ENCODE measurements at regions not wholly inside any gene's neighbourhood (a gene's known extent, or its start where the extent isn't known, plus 50 kb on each side); places are given as distances from the start of the nearest gene placed in this dataset.

GRCh38 chr9:108443741-108444140, 412.0 kb downstream of the ACTL7B start:
- WGBS (ENCODE audit: insufficient coverage), result no CpG with 5 or more reads among the region's 3 CpGs
- no peak for DNase-seq (ENCODE audit: low read depth in 4 of 6, low spot score in 6 of 6)
- Histone ChIP-seq H3K36me3 (ENCODE audit: control insufficient read depth, insufficient read depth, low read length) (no peaks in the 10 kb centered on the region), H3K4me1 (ENCODE audit: control insufficient read depth, insufficient read depth, low read length) (peaks cover 4% of the 10 kb centered on the region), H3K27me3 (ENCODE audit: control insufficient read depth, insufficient read depth, low read length) (no peaks in the 10 kb centered on the region), H3K9me3 (ENCODE audit: control insufficient read depth, insufficient read depth, low read length) (no peaks in the 10 kb centered on the region), H3K27ac (ENCODE audit: low read depth, low read length) (no peak overlapping the region), H3K4me3 (ENCODE audit: low read depth, low read length) (no peak overlapping the region)

DNA sequence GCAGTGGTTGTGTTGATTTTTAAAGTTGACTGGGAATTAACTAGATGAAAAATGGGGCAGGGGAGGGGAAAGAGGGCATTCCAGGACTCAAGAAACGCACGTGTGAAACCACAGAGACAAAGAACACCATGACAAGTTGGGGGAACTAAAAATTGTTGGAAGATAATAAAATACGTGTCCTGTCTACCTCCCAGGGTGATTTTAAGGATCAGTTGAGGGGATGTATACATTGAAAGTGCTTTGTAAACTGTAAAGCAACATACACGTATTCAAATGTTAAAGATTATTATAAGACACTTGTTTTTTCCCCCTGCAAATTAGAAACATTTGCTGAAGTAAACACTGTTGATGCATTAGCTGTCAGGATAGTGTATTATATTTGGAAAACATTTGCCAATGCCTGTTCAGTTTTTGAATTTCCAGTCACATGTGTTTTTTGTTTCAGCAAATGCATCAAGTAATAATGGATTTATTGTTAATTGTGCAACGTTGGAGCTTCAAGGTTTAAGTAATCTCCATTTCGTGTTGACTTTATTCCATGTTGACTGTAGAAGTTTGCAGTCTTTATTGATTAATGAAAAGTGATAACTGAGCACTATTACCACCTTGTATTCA, 412.7 kb downstream of the ACTL7B start:
- no peak for DNase-seq (ENCODE audit: low read depth in 4 of 6, low spot score in 6 of 6)
- WGBS (ENCODE audit: insufficient coverage), result 38% methylated on average over 3 of the region's 6 CpGs
- Histone ChIP-seq H3K4me3 (ENCODE audit: low read depth, low read length) (no peak overlapping the region), H3K4me1 (ENCODE audit: control insufficient read depth, insufficient read depth, low read length) (peaks cover 4% of the 10 kb centered on the region), H3K27ac (ENCODE audit: low read depth, low read length) (no peak overlapping the region), H3K36me3 (ENCODE audit: control insufficient read depth, insufficient read depth, low read length) (no peaks in the 10 kb centered on the region), H3K27me3 (ENCODE audit: control insufficient read depth, insufficient read depth, low read length) (no peaks in the 10 kb centered on the region), H3K9me3 (ENCODE audit: control insufficient read depth, insufficient read depth, low read length) (no peaks in the 10 kb centered on the region)

DNA sequence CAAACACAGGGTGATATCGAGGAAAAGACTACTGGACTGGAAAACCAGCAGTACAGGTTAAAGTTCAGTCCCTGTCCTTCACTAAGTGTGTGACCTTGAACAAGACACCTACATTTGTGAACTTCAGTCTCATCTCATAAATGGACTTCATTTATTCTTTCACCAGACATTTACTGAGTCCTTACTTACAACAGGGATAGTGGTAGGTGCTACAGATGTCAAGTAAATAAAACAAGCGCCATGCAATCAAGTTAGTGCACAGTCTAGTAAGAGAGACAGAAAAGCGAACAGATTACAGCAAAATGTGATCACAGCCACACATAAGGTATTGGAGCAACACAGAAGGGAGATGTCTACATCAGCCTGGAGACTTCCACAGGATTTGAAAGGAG, 413.2 kb downstream of the ACTL7B start:
- Histone ChIP-seq H3K4me1 (ENCODE audit: control insufficient read depth, insufficient read depth, low read length) (peaks cover 4% of the 10 kb centered on the region), H3K27ac (ENCODE audit: low read depth, low read length) (no peak overlapping the region), H3K36me3 (ENCODE audit: control insufficient read depth, insufficient read depth, low read length) (no peaks in the 10 kb centered on the region), H3K4me3 (ENCODE audit: low read depth, low read length) (no peak overlapping the region), H3K27me3 (ENCODE audit: control insufficient read depth, insufficient read depth, low read length) (no peaks in the 10 kb centered on the region), H3K9me3 (ENCODE audit: control insufficient read depth, insufficient read depth, low read length) (no peaks in the 10 kb centered on the region)
- no peak for DNase-seq (ENCODE audit: low read depth in 4 of 6, low spot score in 6 of 6)
- WGBS (ENCODE audit: insufficient coverage), result no CpG with 5 or more reads among the region's 3 CpGs

DNA sequence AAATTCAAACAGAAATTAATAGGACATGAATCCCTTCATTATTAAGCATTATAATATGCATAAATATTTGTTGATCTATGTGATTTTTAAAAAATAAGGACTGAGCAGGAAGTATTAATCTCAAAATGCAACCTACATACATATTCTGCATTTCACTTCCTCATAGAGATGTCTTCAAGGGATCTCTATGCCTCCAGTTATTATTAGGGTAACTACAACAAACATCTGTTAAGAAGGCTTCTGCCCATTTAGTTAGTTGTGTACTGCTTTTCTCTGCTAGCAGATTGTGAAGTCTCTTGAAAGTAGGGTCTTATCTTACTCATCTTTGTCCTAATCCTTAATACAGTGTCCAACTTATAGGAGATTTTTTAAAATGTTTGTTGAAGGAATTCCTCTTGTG, 414.1 kb downstream of the ACTL7B start:
- Histone ChIP-seq H3K9me3 (ENCODE audit: control insufficient read depth, insufficient read depth, low read length) (no peaks in the 10 kb centered on the region), H3K4me3 (ENCODE audit: low read depth, low read length) (no peak overlapping the region), H3K4me1 (ENCODE audit: control insufficient read depth, insufficient read depth, low read length) (peaks cover 4% of the 10 kb centered on the region), H3K27me3 (ENCODE audit: control insufficient read depth, insufficient read depth, low read length) (no peaks in the 10 kb centered on the region), H3K36me3 (ENCODE audit: control insufficient read depth, insufficient read depth, low read length) (no peaks in the 10 kb centered on the region), H3K27ac (ENCODE audit: low read depth, low read length) (no peak overlapping the region)
- DNase-seq (ENCODE audit: low read depth in 4 of 6, low spot score in 6 of 6), result no peak

- peaks cover 4% of the 10 kb centered on the region for H3K4me1 ChIP-seq (ENCODE audit: control insufficient read depth, insufficient read depth, low read length)
- H3K27ac ChIP-seq (ENCODE audit: low read depth, low read length), result no peak overlapping the region
- no peak for DNase-seq (ENCODE audit: low read depth in 4 of 6, low spot score in 6 of 6)
- no peak overlapping the region for H3K4me3 ChIP-seq (ENCODE audit: low read depth, low read length)
- no CpG with 5 or more reads among the region's 3 CpGs for WGBS (ENCODE audit: insufficient coverage)
- H3K9me3 ChIP-seq (ENCODE audit: control insufficient read depth, insufficient read depth, low read length), result no peaks in the 10 kb centered on the region
- no peaks in the 10 kb centered on the region for H3K36me3 ChIP-seq (ENCODE audit: control insufficient read depth, insufficient read depth, low read length)
- no peaks in the 10 kb centered on the region for H3K27me3 ChIP-seq (ENCODE audit: control insufficient read depth, insufficient read depth, low read length)
These were observed 414.5 kb downstream of the ACTL7B start for GRCh38 chr9:108441251-108441650.

- no peaks in the 10 kb centered on the region for H3K9me3 ChIP-seq (ENCODE audit: control insufficient read depth, insufficient read depth, low read length)
- H3K4me3 ChIP-seq (ENCODE audit: low read depth, low read length), result no peak overlapping the region
- DNase-seq (ENCODE audit: low read depth in 4 of 6, low spot score in 6 of 6), result no peak
- H3K27ac ChIP-seq (ENCODE audit: low read depth, low read length), result no peak overlapping the region
- H3K36me3 ChIP-seq (ENCODE audit: control insufficient read depth, insufficient read depth, low read length), result no peaks in the 10 kb centered on the region
- no peaks in the 10 kb centered on the region for H3K27me3 ChIP-seq (ENCODE audit: control insufficient read depth, insufficient read depth, low read length)
- peaks cover 4% of the 10 kb centered on the region for H3K4me1 ChIP-seq (ENCODE audit: control insufficient read depth, insufficient read depth, low read length)
- 100% methylated on average over 2 of the region's 3 CpGs for WGBS (ENCODE audit: insufficient coverage)
These were observed 415.8 kb downstream of the ACTL7B start for GRCh38 chr9:108439947-108440346.

DNA sequence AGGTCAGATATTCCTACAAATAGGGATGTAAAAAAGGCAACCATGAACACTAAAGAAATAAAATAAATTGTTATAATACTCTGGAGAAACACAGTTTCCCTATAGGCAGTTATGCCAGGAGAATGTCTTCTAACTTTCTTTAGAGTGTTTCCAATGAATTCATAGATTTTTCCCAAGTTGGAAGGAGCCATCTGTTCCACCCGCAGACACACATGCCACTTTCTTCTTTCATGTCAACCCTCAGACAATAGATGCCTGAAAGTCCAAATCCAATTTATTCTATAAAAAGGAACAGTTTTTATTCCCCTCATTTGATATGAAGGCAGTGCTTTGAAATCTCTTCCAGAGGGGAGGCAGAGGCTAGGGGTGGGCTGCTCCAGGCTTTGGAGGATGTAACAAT, 418.1 kb downstream of the ACTL7B start:
- no peak overlapping the region for H3K4me3 ChIP-seq (ENCODE audit: low read depth, low read length)
- 60% methylated on average over 1 of the region's 1 CpG for WGBS (ENCODE audit: insufficient coverage)

DNA sequence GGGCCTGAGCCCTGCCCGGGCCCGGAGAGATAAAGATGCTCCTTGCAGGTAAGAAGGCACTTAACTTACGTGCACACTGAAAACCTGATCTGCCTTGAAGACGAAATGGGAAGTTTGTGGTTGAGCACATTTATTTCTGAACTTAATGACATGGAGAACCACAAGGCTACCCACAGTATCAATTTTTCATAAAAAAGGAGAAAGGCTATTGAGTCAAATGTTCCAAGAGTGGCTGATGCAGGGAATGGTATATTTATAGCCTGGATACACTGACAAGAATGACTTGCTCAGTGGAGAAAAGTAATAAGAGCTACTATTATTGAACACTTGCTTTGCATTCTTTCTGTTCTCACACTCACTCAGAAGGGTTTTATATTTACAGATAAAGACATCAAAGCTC, 419.3 kb downstream of the ACTL7B start:
- H3K27ac ChIP-seq (ENCODE audit: low read depth, low read length), result no peak overlapping the region
- 93% methylated on average over 2 of the region's 4 CpGs for WGBS (ENCODE audit: insufficient coverage)
- no peak for DNase-seq (ENCODE audit: low read depth in 4 of 6, low spot score in 6 of 6)
- H3K4me1 ChIP-seq (ENCODE audit: control insufficient read depth, insufficient read depth, low read length), result no peaks in the 10 kb centered on the region
- H3K4me3 ChIP-seq (ENCODE audit: low read depth, low read length), result no peak overlapping the region
- no peaks in the 10 kb centered on the region for H3K36me3 ChIP-seq (ENCODE audit: control insufficient read depth, insufficient read depth, low read length)
- no peaks in the 10 kb centered on the region for H3K9me3 ChIP-seq (ENCODE audit: control insufficient read depth, insufficient read depth, low read length)
- H3K27me3 ChIP-seq (ENCODE audit: control insufficient read depth, insufficient read depth, low read length), result no peaks in the 10 kb centered on the region

More for the DNA sequence above, 418.1 kb downstream of the ACTL7B start:
- Histone ChIP-seq H3K27ac (ENCODE audit: low read depth, low read length) (no peak overlapping the region), H3K36me3 (ENCODE audit: control insufficient read depth, insufficient read depth, low read length) (no peaks in the 10 kb centered on the region), H3K27me3 (ENCODE audit: control insufficient read depth, insufficient read depth, low read length) (no peaks in the 10 kb centered on the region), H3K9me3 (ENCODE audit: control insufficient read depth, insufficient read depth, low read length) (no peaks in the 10 kb centered on the region), H3K4me1 (ENCODE audit: control insufficient read depth, insufficient read depth, low read length) (no peaks in the 10 kb centered on the region)
- peak in 1 of 6 donors; percentile 86 for DNase-seq (ENCODE audit: low read depth in 4 of 6, low spot score in 6 of 6)

GRCh38 chr9:108434502-108434901, 421.3 kb downstream of the ACTL7B start:
- H3K27me3 ChIP-seq (ENCODE audit: control insufficient read depth, insufficient read depth, low read length), result no peaks in the 10 kb centered on the region
- WGBS (ENCODE audit: insufficient coverage), result no CpG with 5 or more reads among the region's 2 CpGs
- H3K9me3 ChIP-seq (ENCODE audit: control insufficient read depth, insufficient read depth, low read length), result no peaks in the 10 kb centered on the region
- no peaks in the 10 kb centered on the region for H3K36me3 ChIP-seq (ENCODE audit: control insufficient read depth, insufficient read depth, low read length)
- no peak overlapping the region for H3K4me3 ChIP-seq (ENCODE audit: low read depth, low read length)
- H3K27ac ChIP-seq (ENCODE audit: low read depth, low read length), result no peak overlapping the region
- no peaks in the 10 kb centered on the region for H3K4me1 ChIP-seq (ENCODE audit: control insufficient read depth, insufficient read depth, low read length)
- no peak for DNase-seq (ENCODE audit: low read depth in 4 of 6, low spot score in 6 of 6)

- DNase-seq (ENCODE audit: low read depth in 4 of 6, low spot score in 6 of 6), result no peak
- Histone ChIP-seq H3K27ac (ENCODE audit: low read depth, low read length) (no peak overlapping the region), H3K36me3 (ENCODE audit: control insufficient read depth, insufficient read depth, low read length) (no peaks in the 10 kb centered on the region), H3K4me3 (ENCODE audit: low read depth, low read length) (no peak overlapping the region), H3K4me1 (ENCODE audit: control insufficient read depth, insufficient read depth, low read length) (no peaks in the 10 kb centered on the region), H3K9me3 (ENCODE audit: control insufficient read depth, insufficient read depth, low read length) (no peaks in the 10 kb centered on the region), H3K27me3 (ENCODE audit: control insufficient read depth, insufficient read depth, low read length) (no peaks in the 10 kb centered on the region)
- 100% methylated on average over 1 of the region's 2 CpGs for WGBS (ENCODE audit: insufficient coverage)
These were observed 421.8 kb downstream of the ACTL7B start for GRCh38 chr9:108434036-108434435.
